ENCODE measurements at regions not wholly inside any gene's neighbourhood (a gene's known extent, or its start where the extent isn't known, plus 50 kb on each side); places are given as distances from the start of the nearest gene placed in this dataset.

GRCh38 chr12:92987362-92987761, 58.3 kb upstream of the EEA1 start:
- DNase-seq (ENCODE audit: low spot score), result peak; percentile 30
- in situ Hi-C loops (cut with MboI; ENCODE audit: low sequenced_read_pairs, unreplicated experiment), result loop anchor here (10.0 kb wide), 2 partner anchors 203 to 427 kb away; no protein-coding TSS in a partner anchor
- peak; percentile 51 for TF ChIP-seq CTCF (IDR thresholded peaks at IDR 0.05; ENCODE audit: borderline replicate concordance, control extremely low read depth, extremely low read depth, insufficient read depth, missing control alignments)

GRCh38 chr12:92987846-92988621, 58.9 kb upstream of the EEA1 start:
- in situ Hi-C loops (cut with MboI; ENCODE audit: low sequenced_read_pairs, unreplicated experiment), result loop anchor here (10.0 kb wide), 2 partner anchors 203 to 427 kb away; no protein-coding TSS in a partner anchor
- no peak for TF ChIP-seq CTCF (IDR thresholded peaks at IDR 0.05; ENCODE audit: borderline replicate concordance, control extremely low read depth, extremely low read depth, insufficient read depth, missing control alignments)
- peak; percentile 47 for DNase-seq (ENCODE audit: low spot score)

DNA sequence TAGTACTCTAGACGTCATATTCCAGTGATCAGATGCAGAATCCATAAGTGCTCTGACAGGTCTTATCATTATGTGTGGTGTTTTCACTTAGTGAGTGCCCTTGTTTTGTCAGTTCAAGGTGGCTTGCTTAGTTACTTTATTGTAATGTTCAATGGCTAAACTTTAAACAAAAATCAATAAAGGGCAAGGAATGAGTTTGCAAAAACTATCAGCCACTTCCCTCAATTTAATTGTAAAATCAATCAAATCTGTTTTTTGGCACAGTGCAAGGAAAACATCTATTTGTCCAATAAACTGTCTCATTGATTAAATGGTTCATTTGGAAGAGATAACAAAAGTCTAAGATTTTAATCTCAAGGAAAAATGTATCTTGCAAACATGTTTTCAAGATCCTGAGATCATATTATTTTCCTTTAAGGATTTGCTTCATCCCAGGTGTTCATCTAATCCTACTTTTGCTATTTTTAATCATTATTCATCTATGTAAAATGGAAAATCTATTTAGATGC, 59.6 kb upstream of the EEA1 start:
- in situ Hi-C loops (cut with MboI; ENCODE audit: low sequenced_read_pairs, unreplicated experiment), result loop anchor here (10.0 kb wide), 2 partner anchors 204 to 426 kb away; no protein-coding TSS in a partner anchor
- no peak for TF ChIP-seq CTCF (IDR thresholded peaks at IDR 0.05; ENCODE audit: borderline replicate concordance, control extremely low read depth, extremely low read depth, insufficient read depth, missing control alignments)
- no peak for DNase-seq (ENCODE audit: low spot score)

DNA sequence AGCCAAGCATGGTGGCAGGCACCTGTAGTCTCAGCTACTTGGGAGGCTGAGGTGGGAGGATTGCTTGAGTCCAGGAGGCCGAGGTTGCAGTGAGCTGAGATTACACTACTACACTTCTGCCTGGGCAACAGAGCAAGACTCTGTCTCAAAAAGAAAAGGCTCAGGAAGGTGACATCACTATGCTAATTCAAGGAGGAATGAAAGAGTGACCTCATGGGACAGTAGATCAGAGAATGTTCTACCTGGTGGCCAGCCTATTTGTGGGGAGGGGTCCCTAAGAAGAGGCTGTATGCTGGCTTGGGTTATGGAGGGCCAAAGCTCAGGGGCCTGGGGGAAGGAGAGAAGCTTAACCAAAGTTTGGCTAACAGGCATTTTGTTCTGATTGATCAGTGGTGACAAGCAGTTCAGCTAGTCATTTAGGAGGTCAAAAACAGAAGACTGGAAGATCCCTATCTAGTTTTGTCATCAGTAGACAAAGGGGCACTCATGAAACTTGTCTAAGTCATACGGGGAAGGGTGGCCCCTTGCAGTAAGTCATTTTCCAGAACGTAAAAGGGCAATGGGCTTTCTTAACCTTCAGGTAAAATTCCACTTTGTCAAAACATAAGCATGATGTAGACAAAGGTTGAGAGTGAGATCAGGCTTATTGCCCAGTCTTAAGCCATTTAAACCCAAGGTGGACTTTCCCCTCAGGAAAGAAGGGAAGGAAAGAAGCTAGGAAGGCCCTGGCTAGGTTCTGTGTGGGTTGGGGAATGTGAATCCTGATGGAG, 60.8 kb upstream of the EEA1 start:
- in situ Hi-C loops (cut with MboI; ENCODE audit: low sequenced_read_pairs, unreplicated experiment), result loop anchor here (10.0 kb wide), 2 partner anchors 205 to 425 kb away; no protein-coding TSS in a partner anchor
- no peak for DNase-seq (ENCODE audit: low spot score)
- TF ChIP-seq CTCF (IDR thresholded peaks at IDR 0.05; ENCODE audit: borderline replicate concordance, control extremely low read depth, extremely low read depth, insufficient read depth, missing control alignments), result no peak

DNA sequence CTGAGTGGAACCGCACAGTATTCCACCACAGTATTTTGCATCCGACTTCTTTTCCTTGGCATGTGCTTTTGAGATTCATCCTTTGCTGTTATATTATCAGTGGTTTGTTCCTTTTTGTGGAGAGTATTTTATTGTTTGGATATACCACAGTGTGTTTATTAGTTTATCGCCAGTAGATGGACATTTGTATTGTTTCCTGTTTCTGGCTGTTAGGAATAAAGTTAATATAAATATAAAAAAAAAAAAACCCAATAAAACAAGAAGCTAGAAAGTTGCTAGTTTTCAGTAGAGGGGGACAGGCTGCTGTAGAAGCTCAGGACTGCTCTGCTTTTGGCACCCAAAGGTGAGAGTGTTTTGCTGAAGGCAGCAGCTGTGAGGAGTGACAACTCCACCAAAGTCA, 62.0 kb upstream of the EEA1 start:
- TF ChIP-seq CTCF (IDR thresholded peaks at IDR 0.05; ENCODE audit: borderline replicate concordance, control extremely low read depth, extremely low read depth, insufficient read depth, missing control alignments), result no peak
- no peak for DNase-seq (ENCODE audit: low spot score)

DNA sequence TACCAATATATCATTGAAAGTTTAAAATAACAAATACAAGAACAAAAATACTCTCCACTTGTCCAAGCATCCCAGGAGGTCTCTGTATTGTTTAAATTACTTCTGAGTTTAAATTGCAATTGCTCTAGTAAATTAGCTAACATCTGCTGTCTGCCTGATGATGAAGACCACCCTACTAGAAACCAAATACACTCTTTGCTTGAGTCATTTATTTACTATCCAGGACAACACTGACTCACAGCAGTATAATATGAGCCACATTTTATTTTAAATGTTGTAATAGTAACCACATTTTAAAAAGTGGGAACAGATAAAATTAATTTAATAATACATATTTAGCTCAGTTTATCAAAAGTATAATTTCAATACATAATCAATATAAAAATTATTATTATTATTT, 62.9 kb upstream of the EEA1 start:
- TF ChIP-seq CTCF (IDR thresholded peaks at IDR 0.05; ENCODE audit: borderline replicate concordance, control extremely low read depth, extremely low read depth, insufficient read depth, missing control alignments), result no peak
- in situ Hi-C loops (cut with MboI; ENCODE audit: low sequenced_read_pairs, unreplicated experiment), result no loop called here
- no peak for DNase-seq (ENCODE audit: low spot score)

More for the DNA sequence above, 62.0 kb upstream of the EEA1 start:
- in situ Hi-C loops (cut with MboI; ENCODE audit: low sequenced_read_pairs, unreplicated experiment), result no loop called here
